HL-60/S4 (cell line): ENCODE measurements at regions not wholly inside any gene's neighbourhood (a gene's known extent, or its start where the extent isn't known, plus 50 kb on each side); places are given as distances from the start of the nearest gene placed in this dataset.
"Not testable (repeated sequence)": the region's sequence is repeated elsewhere in the genome, so short reads cannot be mapped to it uniquely, and the experiment has no call there.

Experiments
- in situ Hi-C: fragments of 300-500 bp; cut with MboI; formaldehyde crosslinking; loops from 2 replicates; pipeline ENCODE4 v1.14.3; 2022; ENCODE audit warnings: low sequenced_read_pairs

DNA sequence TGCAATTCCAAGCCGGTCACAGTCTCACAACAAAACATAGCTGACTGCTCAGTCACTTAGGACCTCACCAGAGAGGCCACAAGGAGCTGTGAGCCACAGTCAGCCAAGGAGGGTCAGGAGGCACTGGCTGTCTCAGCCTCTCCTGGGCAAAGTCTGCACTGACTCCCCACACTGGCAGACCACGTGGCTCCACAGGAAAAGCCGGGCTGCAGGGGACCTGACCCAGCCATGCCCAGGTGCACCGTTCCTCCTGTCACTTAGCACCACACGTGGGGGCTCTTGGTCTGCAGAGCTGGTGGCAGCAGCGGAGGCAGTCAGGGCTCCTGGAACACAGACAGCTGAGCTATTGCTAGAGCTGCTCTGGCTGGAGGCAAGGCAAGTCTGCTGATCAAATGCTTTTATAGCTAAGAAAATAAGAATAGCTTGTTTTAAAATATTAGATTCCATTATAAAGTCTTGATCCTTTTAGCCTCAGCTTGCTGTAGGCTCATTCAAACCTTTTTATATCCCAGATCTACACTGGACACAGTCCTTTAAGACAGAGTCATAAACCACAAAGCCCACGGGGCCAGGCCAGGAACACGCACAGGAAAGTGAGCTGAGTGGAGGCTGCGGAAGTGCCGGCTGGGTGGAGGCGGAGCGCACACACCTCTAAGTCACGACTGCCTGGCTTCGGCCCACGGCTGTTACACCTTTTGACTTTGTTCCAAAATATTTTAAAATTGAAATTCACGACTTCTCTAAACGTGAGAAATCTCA, 744.1 kb downstream of the UQCRFS1 start:
- in situ Hi-C loops = loop anchor here (5.0 to 10.0 kb wide), 2 partner anchors 163 to 246 kb away; no protein-coding TSS in a partner anchor

DNA sequence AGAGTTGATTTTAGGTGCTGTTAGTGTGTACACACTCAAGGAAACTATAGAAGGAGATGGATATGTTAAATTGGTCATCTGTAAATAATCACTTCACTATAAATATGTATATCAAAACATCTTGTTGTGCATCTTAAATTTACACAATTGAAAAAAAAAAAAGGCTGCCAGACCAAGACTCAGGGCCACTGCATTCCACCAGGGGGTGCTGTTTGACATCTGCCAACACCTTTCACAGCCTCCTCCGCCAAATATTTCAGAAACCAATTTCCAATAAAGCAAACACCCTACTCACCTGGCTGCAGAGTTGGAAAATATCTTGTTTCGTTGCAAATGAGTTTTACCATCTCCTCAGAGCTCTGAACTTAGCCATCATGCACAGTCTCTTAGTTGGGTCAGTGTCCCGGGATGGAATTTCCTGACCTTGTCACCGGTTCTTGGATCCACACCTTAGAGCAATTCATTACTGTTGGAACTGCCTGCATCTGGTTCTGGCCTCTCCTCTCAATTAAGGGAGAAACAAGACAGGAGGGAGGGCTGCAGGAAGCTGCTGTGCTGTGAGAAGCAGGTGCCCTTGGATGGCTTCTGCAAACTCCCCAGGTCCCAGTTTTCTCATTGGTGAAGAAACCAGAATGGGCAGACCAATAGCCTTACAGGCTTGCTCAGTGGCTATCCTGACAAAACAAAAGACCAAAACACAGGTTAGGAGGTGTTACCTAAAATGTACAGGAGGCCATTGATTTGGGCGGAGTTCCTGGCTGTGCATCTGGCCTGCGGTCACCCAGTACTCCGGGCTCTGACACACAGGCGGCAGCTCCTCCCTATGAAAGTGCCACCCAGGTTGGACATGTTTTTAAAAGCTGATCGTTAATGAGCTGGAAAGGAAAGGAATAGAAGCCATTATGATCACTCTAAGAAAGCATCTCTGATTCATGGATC, 746.6 kb downstream of the UQCRFS1 start:
- in situ Hi-C loops = loop anchor here (5.0 to 10.0 kb wide), 2 partner anchors 166 to 248 kb away; no protein-coding TSS in a partner anchor

DNA sequence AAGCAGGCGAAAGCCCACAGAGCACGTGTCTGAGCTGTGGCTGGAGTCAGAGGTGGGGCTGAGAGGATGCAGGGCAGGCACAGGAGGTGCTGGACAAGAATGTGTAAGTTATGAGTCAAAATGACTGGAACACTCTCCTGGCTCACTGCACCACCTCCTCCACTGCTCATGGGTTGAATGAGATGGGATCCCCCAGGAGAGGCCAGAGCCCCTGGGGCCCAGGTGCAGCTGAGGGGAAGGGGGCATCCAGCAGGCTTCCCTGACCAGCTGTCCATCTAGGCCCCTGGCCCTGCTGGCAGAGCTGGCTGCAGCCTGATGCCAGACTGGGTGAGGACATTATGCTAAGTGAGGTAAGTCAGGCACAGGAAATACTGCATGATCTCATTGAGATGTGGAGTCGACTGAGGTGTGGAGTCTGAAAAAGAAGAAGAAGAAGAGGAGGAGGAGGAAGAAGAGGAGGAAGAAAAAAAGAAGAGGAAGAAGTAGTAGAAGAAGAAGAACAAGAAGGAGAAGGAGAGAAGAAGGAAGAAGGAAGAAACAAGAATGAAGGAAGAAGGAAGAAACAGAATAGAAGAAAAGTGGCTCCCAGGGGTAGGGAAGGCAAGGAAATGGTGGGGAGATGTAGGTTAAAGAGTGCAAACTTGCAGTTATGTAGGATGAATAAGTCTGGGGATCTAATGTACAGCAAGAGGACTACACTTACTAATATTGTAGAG, 747.4 kb downstream of the UQCRFS1 start:
- in situ Hi-C loops = loop anchor here (5.0 to 10.0 kb wide), 2 partner anchors 167 to 249 kb away; no protein-coding TSS in a partner anchor

DNA sequence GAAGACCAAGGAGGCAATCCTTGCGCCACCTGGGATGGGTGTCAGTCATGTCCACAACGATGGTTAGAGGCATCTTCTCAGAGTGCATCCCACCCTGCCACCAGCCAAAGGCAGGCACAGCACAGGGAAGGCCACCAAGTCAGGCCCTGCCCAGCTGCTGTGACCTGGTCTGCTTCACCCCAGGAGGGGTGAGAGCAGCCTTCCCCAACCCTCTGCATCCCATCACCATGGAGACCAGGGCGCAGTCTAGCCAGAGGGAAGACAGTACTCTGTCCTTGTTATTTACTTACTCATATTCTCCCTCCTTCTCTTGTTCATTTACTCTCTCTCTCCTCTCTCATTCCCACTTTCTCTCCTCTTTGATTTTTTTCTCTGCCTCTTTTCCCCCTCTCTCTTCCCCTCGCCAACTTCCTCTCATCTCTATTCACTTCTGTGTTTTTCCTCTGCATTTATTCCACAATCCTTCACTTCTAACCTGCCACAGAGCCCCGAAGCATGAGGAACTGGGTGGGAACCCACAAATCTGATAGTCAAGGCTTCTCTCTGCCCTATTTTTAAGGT, 749.4 kb downstream of the UQCRFS1 start:
- in situ Hi-C loops = loop anchor here (10.0 kb wide), 1 partner anchor 251 kb away; no protein-coding TSS in a partner anchor

DNA sequence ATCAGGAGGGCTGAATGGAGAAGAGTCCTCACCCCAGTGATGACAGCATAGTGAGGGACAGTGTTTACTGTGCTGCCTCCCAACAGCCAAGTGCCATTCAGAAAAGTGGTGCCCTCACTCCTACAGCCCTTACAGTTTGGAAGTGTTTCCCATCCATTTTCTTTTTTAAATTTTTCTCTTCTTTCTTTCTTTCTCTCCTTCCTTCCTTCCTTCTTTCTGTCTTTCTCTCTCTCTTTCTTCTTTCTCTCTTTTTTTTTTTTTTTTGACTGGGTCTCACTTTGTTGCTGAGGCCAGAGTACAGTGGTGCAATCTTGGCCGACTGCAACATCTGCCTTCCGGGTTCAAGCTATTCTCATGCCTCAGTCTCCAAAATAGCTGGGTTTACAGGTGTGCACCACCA, 755.3 kb downstream of the UQCRFS1 start:
- in situ Hi-C loops = no loop called here

DNA sequence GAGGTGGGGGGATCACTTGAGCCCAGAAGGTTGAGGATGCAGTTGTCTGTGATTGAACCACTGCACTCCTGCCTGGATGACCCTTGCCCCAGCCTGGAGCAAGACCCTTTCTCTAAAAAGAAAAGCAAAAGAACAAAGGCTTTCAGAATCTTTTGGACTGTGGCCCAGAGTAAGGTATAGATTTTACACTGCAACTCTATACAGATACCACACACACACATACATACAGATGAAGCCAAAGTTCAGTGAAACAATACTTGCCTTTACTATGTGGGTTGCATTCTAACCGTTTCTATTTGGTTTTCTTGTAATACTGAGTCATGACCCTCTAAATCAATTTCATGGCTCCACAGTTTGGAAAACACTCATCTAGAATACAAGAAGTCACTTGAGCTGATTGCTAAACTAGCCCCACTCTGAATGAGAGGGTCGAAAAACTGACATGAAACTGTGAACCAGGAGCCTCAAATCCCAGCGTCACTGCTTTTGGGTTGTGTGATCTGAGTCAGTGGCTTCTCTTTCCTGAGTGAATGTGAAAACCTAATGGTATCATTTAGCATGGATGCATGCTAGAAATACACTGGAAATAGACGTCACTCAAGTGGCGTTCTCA, 756.1 kb downstream of the UQCRFS1 start:
- in situ Hi-C loops = no loop called here

DNA sequence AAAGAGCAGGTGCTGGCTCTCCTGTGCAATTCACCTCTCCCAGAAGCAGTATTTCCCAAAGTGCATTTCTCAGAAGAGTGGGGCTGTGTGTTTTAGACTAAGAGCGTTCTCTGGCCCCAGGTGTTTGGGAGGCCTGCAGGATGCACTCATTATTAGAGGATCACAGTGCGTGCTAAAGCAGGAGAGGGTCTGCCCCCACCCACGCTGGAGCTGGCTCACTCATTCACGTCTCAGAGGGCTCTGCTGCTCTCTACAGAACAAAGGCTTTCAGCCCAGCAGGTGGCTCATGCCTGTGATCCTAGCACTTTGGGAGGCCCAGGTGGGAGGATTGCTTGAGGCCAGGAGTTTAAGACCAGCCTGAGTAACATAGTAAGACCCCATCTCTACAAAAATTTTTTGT, 756.7 kb downstream of the UQCRFS1 start:
- in situ Hi-C loops = no loop called here

DNA sequence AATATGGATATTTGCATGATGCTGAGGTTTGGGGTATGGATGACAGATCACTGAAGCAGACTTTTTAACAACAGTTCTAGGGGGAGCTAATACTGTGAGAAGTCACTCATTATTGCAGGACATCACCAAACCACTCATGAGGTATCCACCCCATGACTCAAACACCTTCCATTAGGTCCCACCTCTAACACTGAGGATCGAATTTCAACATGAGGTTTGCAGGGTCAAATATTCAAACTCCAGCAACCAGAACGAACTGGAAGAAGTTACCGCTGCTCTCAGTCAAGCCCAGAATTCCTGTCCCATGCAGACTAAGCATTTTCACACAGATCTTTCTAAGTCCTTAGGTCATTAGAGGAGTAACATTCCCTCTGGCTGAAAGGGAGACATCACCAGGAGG, 758.9 kb downstream of the UQCRFS1 start:
- in situ Hi-C loops = no loop called here

DNA sequence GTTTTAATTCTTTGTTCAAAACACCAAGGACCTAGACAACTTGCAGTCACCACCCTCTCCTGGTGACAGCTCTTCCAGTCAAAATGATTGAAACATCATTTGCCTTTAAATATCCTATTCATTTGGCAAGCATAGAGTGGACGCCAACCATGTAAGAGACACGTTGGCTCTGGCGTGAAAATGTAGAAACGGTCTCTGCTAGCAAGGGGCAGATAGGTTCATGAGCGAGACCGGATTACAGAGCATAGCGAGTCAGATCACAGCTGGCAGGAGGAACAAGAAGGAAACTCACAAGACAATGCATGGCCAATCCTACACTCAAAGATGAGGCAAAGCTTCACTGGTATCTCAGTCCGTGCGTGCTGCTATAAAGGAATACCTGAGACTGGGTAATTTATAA, 759.5 kb downstream of the UQCRFS1 start:
- in situ Hi-C loops = no loop called here

DNA sequence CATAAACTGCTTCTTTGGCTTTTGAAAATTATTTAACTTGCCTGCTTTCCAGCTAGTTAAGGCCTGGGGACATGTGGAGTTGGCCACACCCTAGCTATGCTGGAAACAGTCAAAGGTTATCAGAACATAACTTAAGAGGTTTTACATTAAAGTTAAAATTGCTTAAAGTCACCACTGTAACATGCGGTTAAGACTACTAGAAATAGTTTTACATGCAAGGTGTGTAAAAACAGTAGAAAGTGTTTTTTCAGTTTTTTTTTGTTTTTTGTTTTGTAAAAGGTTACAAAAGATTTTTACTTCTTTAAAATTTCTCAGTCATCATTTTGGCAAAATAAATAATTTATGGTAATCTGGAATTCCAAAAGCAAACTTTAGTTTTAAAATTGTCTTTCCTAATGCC, 763.1 kb downstream of the UQCRFS1 start:
- in situ Hi-C loops = no loop called here

DNA sequence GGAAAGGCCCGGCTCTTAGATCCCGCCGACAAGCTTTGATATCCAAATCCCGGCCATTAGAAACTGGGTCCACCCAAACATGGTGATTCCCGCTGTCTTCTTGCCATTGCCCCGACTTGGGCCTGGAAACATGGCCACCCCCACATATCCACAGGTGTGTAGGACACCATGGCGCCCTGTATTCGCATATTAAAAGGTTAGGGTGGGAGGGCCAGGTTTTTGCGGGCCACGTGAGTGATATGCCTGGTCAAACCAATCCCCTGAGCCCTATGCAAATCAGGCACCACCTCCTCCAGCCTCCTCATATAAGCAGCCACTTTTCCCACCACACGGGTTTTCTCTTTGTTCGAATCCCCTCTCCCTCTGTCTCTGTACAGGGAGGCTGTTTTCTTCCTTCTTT, 766.4 kb downstream of the UQCRFS1 start:
- in situ Hi-C loops = no loop called here

DNA sequence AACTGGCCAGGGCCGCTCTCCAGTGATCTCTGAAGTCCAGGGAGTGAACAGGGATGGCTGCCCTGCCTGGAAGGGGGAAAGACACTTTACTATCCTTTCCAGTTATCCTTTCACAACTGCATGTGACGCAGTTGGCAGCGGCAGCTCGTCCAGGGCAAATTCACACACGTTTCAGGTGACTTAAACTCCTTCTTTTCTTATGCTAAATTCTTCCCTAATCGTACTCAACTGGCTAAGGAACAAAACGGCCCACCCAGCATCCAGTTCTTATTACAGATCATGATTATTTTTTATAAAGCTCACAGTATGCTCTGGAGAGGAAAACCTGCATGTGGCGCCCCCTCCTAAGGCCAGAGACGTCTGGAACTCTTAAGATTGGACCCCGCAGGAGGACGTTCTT, 767.1 kb downstream of the UQCRFS1 start:
- in situ Hi-C loops = no loop called here

DNA sequence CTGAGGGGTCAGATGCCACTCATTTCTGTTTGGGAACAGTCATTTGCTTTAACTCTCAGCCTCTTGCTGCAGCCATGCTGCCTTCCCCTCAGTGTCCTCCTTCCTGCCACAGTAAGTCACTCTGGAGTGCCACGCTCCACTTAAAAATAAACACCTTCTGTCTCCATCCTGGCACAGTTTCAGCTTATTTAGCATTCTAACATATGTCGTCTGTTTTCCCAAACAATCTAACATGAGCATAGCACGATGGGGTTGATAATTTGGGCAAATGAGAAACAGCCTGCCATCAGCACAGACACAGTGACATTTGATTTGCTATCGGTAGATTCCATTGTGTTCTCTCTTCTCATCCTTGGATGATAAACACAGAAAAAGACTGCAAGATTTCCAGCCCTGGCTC, 768.6 kb downstream of the UQCRFS1 start:
- in situ Hi-C loops = no loop called here

DNA sequence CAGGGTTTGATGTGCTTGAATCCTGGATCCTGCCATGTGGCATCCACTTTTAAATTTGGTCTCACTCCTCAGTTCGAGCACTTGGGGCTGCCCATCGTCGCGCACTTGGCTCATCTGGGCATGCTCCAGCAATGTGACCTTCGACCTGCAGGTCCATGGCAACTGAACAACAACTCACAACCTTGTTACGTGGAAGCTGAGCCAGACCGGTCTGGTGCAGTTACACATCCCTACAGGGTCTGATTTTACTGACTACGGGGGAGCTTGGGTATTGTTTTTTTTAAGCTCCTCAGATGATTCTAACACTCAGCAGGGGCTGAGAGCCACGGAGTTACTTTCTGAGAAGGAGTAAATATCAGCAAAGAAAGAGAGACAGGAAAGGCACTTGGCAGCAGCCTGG, 769.6 kb downstream of the UQCRFS1 start:
- in situ Hi-C loops = no loop called here

DNA sequence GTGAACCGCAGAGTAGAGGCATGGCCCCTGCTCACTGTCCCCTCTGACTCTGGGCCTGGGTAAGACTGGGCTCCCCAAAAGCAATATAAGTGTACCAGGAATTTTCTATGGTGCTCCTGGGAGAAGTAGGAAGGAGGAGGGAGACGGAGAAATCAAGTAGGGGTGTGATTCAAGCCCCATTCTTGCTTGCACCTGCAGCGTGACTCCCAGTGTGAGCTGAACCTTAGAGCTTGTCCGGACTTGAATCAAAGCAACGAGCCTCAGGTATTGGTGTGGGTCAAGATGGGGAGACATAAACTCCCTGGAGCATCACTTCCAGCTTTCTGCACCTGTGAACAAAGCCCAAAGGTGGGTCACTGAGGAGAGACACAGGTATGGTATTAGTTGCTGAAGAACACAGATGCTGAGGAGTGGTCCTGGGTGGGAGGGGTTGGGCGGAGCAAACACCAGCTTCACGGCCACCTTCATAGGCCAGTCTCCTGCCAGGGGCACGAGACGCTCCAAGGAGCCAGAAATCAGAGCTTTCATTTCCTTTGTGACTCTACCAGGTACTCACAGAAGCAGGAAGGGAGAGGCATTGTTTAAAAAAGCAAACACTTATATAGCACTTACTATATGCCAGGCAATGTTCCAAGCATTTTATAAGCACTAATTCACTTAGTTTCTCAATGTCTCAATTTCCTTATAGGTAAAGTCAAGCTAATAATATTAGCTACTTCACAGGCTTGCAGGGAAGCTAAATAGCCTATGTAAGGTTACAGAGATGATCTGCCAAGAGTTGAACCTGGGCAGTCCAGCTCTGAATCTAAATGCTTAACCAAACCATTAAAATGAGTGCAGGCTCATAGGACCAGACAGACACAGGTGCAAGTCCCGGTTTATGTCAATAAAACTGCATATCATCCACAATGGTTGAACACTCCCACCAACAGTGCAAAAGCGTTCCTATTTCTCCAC, 775.3 kb downstream of the UQCRFS1 start:
- in situ Hi-C loops = no loop called here

DNA sequence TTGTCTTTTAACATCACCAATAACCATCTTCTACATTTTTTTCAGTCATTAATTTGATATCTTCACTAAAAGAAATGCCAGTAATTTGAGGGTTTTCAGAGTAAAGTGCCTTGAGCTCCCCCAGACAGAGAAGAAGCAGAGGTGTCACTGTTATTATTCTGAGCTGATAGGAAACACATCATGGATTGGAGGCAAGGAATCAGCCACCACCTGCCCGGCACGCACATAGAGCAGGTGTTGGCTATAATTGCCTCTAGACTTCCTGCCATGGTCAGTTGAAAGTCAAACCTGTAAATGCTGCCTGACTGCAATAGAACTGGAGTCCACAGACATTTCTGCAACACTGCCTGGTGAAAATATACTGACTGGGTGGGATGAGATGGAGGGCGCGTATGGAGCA, 776.6 kb downstream of the UQCRFS1 start:
- in situ Hi-C loops = no loop called here

DNA sequence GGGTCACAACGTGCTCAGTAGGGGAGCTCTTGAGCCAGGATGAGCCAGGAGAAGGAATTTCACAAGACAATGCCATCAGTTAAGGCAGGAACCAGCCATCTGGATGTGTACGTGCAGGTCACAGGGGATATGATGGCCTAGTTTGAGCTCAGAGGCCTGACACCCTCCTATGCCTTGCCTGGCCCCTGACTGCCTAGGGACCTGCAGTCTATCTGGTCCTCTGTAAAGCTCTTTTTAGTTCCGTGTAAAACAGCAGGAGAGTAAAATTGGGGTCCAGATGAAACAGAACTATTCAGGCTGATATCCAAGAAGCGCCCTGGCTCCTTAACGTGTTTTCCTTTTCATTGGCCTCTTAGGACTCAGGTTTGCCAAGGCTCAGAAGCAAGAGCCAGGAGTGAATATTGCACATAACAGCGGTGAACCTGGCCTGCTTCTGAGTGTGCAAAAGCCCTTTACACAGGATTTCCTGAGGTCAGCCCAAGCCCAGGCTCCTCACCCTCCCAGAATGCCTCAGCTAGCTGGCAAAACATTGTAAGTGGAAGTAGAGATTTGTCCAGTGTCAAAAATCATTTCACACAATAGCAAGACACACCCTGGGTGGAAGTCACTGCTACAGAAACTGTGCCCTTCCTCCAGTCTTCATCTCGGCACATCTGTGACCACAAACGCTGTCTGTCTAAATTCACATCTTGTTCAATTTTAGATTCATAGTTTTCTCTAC, 777.2 kb downstream of the UQCRFS1 start:
- in situ Hi-C loops = no loop called here

DNA sequence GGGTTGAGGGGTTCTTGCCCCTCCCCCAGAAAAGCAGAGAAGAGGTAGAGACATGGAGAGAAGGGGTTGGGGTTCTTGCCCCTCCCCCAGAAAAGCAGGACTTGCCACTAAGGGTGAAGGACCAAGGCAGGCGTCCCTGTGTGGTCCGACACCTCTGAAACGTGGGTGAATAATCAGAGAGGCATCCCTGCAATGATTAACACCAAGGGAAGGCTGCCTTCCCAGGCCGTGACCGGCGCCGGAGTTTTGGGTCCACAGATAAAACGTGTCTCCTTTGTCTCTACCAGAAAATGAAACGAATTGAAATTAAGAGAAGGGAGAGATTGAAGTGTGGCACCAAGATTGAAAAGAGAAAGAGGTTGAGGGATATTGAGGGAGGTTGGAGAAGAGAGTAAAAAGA, 778.2 kb downstream of the UQCRFS1 start:
- in situ Hi-C loops = not testable (repeated sequence)

DNA sequence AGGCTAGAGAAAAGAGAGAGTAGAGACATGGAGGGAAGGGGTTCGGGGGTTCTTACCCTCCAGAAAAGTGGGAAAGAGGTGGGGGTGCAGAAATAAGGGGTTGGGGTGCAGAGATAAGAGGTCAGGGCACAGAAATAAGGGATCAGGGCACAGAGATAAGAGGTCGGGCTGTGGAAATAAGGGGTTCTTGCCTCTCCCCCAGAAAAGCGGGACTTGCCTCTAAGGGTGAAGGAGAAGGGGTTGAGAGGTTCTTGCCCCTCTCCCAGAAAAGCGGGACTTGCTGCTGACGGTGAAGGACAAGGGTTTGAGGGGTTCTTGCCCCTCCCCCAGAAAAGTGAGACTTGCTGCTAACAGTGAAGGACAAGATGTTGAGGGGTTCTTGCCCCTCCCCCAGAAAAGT, 778.6 kb downstream of the UQCRFS1 start:
- in situ Hi-C loops = not testable (repeated sequence)
